Nephron progenitor cell (in vitro differentiated cells): ENCODE measurements at regions not wholly inside any gene's neighbourhood (a gene's known extent, or its start where the extent isn't known, plus 50 kb on each side); places are given as distances from the start of the nearest gene placed in this dataset.

ENCODE experiments used
- DNase-seq: peaks from one replicate; pipeline ENCODE4 v3.0.0; 2021
- H3K27ac Mint-ChIP-seq: 2 replicates; pipeline ENCODE4 v1.8.0; 2021; ENCODE audit warnings: mild to moderate bottlenecking, moderate library complexity, mixed read lengths
- H3K27me3 Mint-ChIP-seq: 2 replicates; pipeline ENCODE4 v1.8.0; 2021; ENCODE audit warnings: mild to moderate bottlenecking, low read depth, mixed read lengths; ENCODE audit not compliant: poor library complexity
- H3K36me3 Mint-ChIP-seq: 2 replicates; pipeline ENCODE4 v1.8.0; 2021; ENCODE audit warnings: low read depth, mixed read lengths
- H3K4me1 Mint-ChIP-seq: 2 replicates; pipeline ENCODE4 v1.8.0; 2021; ENCODE audit warnings: mixed read lengths
- H3K4me3 Mint-ChIP-seq: 2 replicates; pipeline ENCODE4 v1.8.0; 2021; ENCODE audit warnings: mild to moderate bottlenecking, moderate library complexity, mixed read lengths
- H3K9me3 Mint-ChIP-seq: 2 replicates; pipeline ENCODE4 v1.8.0; 2021; ENCODE audit warnings: mild to moderate bottlenecking, moderate library complexity, mixed read lengths
- CTCF ChIP-seq: fragments of 200-600 bp; sonication (generic); IDR thresholded peaks from 2 replicates; pipeline ENCODE4 v1.5.0; 2021; ENCODE audit warnings: antibody characterized with exemption

- no peak overlapping the region for H3K27ac Mint-ChIP-seq
- H3K36me3 Mint-ChIP-seq = no peaks in the 10 kb centered on the region
- H3K27me3 Mint-ChIP-seq = no peaks in the 10 kb centered on the region
- no peaks in the 10 kb centered on the region for H3K9me3 Mint-ChIP-seq
- DNase-seq = no peak
- H3K4me1 Mint-ChIP-seq = no peaks in the 10 kb centered on the region
- no peak for TF ChIP-seq CTCF
- H3K4me3 Mint-ChIP-seq = no peak overlapping the region
Measured at GRCh38 chr16:79959226-79959625, 358.7 kb upstream of the MAF start.

GRCh38 chr16:79954921-79955705 lies 354.6 kb upstream of the MAF start:
- Mint-ChIP-seq H3K27me3 (no peaks in the 10 kb centered on the region), H3K27ac (no peak overlapping the region), H3K4me1 (no peaks in the 10 kb centered on the region), H3K4me3 (no peak overlapping the region), H3K9me3 (no peaks in the 10 kb centered on the region), H3K36me3 (no peaks in the 10 kb centered on the region)
- DNase-seq = no peak
- TF ChIP-seq CTCF = no peak

GRCh38 chr16:79950932-79951719 lies 350.6 kb upstream of the MAF start:
- no peak overlapping the region for H3K4me3 Mint-ChIP-seq
- no peak for TF ChIP-seq CTCF
- peaks cover 4% of the 10 kb centered on the region for H3K27me3 Mint-ChIP-seq
- no peaks in the 10 kb centered on the region for H3K36me3 Mint-ChIP-seq
- no peak overlapping the region for H3K27ac Mint-ChIP-seq
- H3K9me3 Mint-ChIP-seq = no peaks in the 10 kb centered on the region
- no peak for DNase-seq
- no peaks in the 10 kb centered on the region for H3K4me1 Mint-ChIP-seq

GRCh38 chr16:79949417-79949816 lies 348.9 kb upstream of the MAF start:
- Mint-ChIP-seq H3K27ac (no peak overlapping the region), H3K9me3 (no peaks in the 10 kb centered on the region), H3K4me3 (no peak overlapping the region), H3K4me1 (no peaks in the 10 kb centered on the region), H3K27me3 (peaks cover 15% of the 10 kb centered on the region), H3K36me3 (no peaks in the 10 kb centered on the region)
- DNase-seq = no peak
- TF ChIP-seq CTCF = no peak

DNA sequence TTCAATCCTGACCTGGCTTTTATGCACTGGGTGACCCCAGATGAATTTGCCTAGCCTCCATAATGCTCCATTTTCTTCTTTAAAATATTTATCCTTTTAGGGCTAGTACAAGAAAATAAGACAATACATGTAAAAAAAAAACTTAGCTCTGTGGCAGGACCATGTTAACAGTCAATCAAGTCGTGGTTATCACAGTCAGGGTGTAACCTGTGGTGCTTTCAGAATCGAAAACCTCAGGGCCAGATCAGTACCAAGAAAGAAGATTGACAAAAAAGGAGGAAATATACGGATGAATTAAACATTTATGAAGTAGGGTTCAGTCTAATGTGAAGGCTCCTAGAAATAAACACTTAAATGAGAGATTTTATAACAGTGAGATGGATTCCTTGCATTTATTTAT lies 347.2 kb upstream of the MAF start:
- H3K27me3 Mint-ChIP-seq = peaks cover 15% of the 10 kb centered on the region
- no peaks in the 10 kb centered on the region for H3K36me3 Mint-ChIP-seq
- no peaks in the 10 kb centered on the region for H3K4me1 Mint-ChIP-seq
- H3K9me3 Mint-ChIP-seq = no peaks in the 10 kb centered on the region
- H3K27ac Mint-ChIP-seq = no peak overlapping the region
- no peak overlapping the region for H3K4me3 Mint-ChIP-seq
- no peak for DNase-seq
- TF ChIP-seq CTCF = no peak
